SK-N-SH treated with all-trans-retinoic acid at 6 μM for 48 hours (cell line): ENCODE measurements at regions not wholly inside any gene's neighbourhood (a gene's known extent, or its start where the extent isn't known, plus 50 kb on each side); places are given as distances from the start of the nearest gene placed in this dataset.

Experiments
- ESRRG ChIP-seq: fragments of 250-450 bp; sonication (Bioruptor Pico); IDR thresholded peaks from 2 replicates; pipeline ENCODE4 v1.6.1; 2021; ENCODE audit warnings: mild to moderate bottlenecking
- TOX ChIP-seq: fragments of 250-450 bp; sonication (Bioruptor Pico); IDR thresholded peaks from 2 replicates; pipeline ENCODE4 v1.8.0; 2021; ENCODE audit warnings: mild to moderate bottlenecking, moderate library complexity, borderline replicate concordance
- ZFP30 ChIP-seq: fragments of 450-650 bp; formaldehyde crosslinking; IDR thresholded peaks from 2 replicates; pipeline ENCODE4 v1.5.0; 2022; ENCODE audit warnings: mild to moderate bottlenecking, moderate library complexity
- ZNF8 ChIP-seq: fragments of 450-650 bp; formaldehyde crosslinking; IDR thresholded peaks from 2 replicates; pipeline ENCODE4 v1.5.0; 2020; ENCODE audit warnings: mild to moderate bottlenecking, moderate library complexity

GRCh38 chr4:188450571-188450970 lies 311.3 kb downstream of the TRIML1 start:
- no peak for TF ChIP-seq ESRRG
- no peak for TF ChIP-seq ZNF8
- no peak for TF ChIP-seq TOX (CRISPR knock-in tag)
- TF ChIP-seq ZFP30 = no peak
